ENCODE measurements at regions not wholly inside any gene's neighbourhood (a gene's known extent, or its start where the extent isn't known, plus 50 kb on each side); places are given as distances from the start of the nearest gene placed in this dataset.
"Not testable (repeated sequence)": the region's sequence is repeated elsewhere in the genome, so short reads cannot be mapped to it uniquely, and the experiment has no call there.

DNA sequence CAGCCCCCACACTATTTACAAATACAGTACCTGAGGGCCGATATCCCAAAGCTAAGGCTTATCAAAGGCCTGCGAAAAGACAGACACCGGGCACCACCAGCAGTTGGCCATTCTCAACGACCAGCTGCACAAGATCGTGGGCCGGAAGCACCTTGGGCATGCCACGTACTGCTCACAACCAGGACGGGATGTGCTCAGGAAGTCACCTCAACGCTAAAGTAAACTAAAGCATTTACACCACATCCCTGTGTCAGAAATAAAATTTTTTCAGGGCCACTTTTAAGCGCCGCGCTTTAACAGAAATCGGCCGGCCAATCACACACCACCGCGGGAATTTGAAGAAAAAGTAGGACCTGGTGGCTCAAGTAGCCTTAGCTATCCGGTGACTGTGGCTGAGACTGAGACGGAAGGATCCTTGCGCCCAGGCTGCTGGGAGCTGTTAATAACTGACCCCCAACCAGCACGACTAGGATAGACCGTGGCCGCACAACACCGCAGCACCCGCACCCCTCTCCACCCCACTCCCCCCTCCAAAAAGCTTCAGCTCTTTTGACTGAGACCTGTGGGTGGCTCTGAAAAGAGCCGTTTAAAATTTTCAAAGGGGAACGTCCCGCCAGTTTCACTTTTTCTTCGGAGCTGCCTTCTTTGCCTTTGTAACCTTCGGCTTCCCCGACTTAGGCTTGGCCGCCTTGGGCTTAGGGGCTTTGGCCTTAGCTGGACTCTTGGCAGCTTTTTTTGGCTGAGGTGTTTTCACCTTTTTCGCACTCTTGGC, 131.2 kb upstream of the BTN3A2 start:
- TF ChIP-seq, protein P1, sequence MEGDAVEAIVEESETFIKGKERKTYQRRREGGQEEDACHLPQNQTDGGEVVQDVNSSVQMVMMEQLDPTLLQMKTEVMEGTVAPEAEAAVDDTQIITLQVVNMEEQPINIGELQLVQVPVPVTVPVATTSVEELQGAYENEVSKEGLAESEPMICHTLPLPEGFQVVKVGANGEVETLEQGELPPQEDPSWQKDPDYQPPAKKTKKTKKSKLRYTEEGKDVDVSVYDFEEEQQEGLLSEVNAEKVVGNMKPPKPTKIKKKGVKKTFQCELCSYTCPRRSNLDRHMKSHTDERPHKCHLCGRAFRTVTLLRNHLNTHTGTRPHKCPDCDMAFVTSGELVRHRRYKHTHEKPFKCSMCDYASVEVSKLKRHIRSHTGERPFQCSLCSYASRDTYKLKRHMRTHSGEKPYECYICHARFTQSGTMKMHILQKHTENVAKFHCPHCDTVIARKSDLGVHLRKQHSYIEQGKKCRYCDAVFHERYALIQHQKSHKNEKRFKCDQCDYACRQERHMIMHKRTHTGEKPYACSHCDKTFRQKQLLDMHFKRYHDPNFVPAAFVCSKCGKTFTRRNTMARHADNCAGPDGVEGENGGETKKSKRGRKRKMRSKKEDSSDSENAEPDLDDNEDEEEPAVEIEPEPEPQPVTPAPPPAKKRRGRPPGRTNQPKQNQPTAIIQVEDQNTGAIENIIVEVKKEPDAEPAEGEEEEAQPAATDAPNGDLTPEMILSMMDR (IDR thresholded peaks at IDR 0.05; ENCODE audit: borderline replicate concordance, extremely low read depth, low read length, poor library complexity, severe bottlenecking) = no peak
- TF ChIP-seq EZH2 (IDR thresholded peaks at IDR 0.05; ENCODE audit: borderline replicate concordance, low read depth, low read length, severe bottlenecking) = no peak
- Histone ChIP-seq H3K9ac (ENCODE audit: low read depth, low read length) (peak overlapping the region; percentile 99), H3K27ac (ENCODE audit: low read length) (peak overlapping the region; percentile 100), H4K20me1 (ENCODE audit: insufficient read depth, low read length) (no peaks in the 10 kb centered on the region; the same call in 1 of the 2 replicates), H3K9me3 (ENCODE audit: insufficient read depth, low read length, severe bottlenecking) (no peaks in the 10 kb centered on the region), H3K36me3 (ENCODE audit: insufficient read depth, low read length) (no peaks in the 10 kb centered on the region; the same call in 1 of the 2 replicates), H3K4me3 (ENCODE audit: low read depth in 1 of 2, low read length in 2 of 2) (peak overlapping the region; percentile 79 to 83), H3K4me1 (ENCODE audit: insufficient read depth, low read length) (peaks cover 38% of the 10 kb centered on the region), H3K27me3 (ENCODE audit: insufficient read depth, low read length, poor library complexity) (no peaks in the 10 kb centered on the region), H3K79me2 (ENCODE audit: insufficient read depth, low read length) (peaks cover 8% of the 10 kb centered on the region; the same call in 1 of the 2 replicates), H3K4me2 (ENCODE audit: insufficient read depth, low read length) (peak overlapping the region; percentile 72), H2AFZ (ENCODE audit: low read depth, low read length) (no peak overlapping the region)
- DNase-seq (peak; percentile 85), ATAC-seq (ENCODE audit: insufficient read depth, low read depth) (peak; percentile 68)

DNA sequence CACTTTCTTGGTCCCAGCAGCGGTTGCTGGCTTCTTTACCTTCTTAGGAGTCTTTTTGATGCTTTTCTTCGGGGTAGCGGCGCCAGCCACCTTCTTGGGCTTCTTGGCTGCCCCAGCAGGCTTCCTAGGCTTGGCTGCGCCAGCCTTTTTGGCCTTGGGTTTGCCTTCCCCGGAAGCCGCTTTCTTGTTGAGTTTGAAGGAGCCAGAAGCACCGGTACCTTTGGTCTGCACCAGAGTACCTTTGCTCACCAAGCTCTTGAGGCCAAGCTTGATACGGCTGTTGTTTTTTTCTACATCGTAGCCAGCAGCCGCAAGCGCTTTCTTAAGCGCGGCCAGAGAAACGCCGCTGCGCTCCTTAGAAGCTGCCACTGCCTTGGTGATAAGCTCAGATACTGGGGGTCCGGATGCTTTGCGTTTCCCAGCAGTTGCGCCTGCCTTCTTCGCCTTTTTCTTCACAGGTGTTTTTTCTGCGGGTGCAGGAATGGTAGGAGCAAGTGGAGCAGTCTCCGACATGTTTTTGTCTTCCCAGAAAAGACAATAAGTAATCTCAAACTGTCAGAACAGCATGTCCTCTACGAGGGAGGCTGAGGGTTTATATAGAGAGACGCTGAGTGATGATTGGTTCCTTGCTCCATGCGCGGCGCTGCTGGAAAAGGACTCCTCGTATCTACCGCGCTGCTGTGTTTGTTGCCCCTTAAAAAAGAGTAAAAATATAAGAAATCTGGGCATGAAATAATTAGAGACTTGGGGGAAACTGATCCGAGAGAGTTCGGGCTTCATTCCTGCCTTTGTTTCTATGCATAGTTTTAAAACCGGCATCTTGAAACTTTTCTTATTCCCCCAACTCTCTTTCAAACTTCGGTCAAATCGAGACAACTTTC, 130.3 kb upstream of the BTN3A2 start:
- peak; percentile 90 for DNase-seq
- peak overlapping the region; percentile 99 for H3K9ac ChIP-seq (ENCODE audit: low read depth, low read length)
- no peaks in the 10 kb centered on the region for H3K27me3 ChIP-seq (ENCODE audit: insufficient read depth, low read length, poor library complexity)
- peak overlapping the region; percentile 79 to 83 for H3K4me3 ChIP-seq (ENCODE audit: low read depth in 1 of 2, low read length in 2 of 2)
- no peaks in the 10 kb centered on the region; the same call in 1 of the 2 replicates for H3K36me3 ChIP-seq (ENCODE audit: insufficient read depth, low read length)
- H2AFZ ChIP-seq (ENCODE audit: low read depth, low read length) = peak overlapping the region; percentile 50
- ATAC-seq (ENCODE audit: insufficient read depth, low read depth) = peak; percentile 68
- peaks cover 8% of the 10 kb centered on the region; the same call in 1 of the 2 replicates for H3K79me2 ChIP-seq (ENCODE audit: insufficient read depth, low read length)
- H3K9me3 ChIP-seq (ENCODE audit: insufficient read depth, low read length, severe bottlenecking) = no peaks in the 10 kb centered on the region
- H3K4me2 ChIP-seq (ENCODE audit: insufficient read depth, low read length) = peak overlapping the region; percentile 72
- H3K27ac ChIP-seq (ENCODE audit: low read length) = peak overlapping the region; percentile 100
- no peaks in the 10 kb centered on the region; the same call in 1 of the 2 replicates for H4K20me1 ChIP-seq (ENCODE audit: insufficient read depth, low read length)
- TF ChIP-seq, protein P1 (IDR thresholded peaks at IDR 0.05; ENCODE audit: borderline replicate concordance, extremely low read depth, low read length, poor library complexity, severe bottlenecking) = no peak
- TF ChIP-seq EZH2 (IDR thresholded peaks at IDR 0.05; ENCODE audit: borderline replicate concordance, low read depth, low read length, severe bottlenecking) = no peak
- peaks cover 30% of the 10 kb centered on the region for H3K4me1 ChIP-seq (ENCODE audit: insufficient read depth, low read length)

DNA sequence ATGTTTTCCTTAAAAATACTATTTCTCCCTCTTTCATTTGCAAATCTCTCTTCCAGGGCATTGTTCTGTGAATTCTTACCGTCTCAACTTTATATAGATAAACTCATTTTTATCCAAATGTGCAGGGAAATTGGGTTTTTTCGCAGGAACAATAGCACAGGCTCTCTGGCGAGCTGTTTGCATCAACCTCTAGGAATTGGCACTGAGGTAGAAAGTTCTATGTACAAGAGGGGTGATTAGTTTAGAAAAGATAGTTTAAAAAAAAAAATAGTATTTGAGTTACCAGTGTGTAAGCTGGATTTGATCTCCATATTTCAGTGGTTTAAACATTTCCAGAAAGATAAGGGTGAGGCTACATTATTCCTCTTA, 129.7 kb upstream of the BTN3A2 start:
- Histone ChIP-seq H3K79me2 (ENCODE audit: insufficient read depth, low read length) (peaks cover 8% of the 10 kb centered on the region; the same call in 1 of the 2 replicates), H2AFZ (ENCODE audit: low read depth, low read length) (peak overlapping the region; percentile 50), H3K9ac (ENCODE audit: low read depth, low read length) (peak overlapping the region; percentile 99), H3K27ac (ENCODE audit: low read length) (peak overlapping the region; percentile 100), H3K4me1 (ENCODE audit: insufficient read depth, low read length) (peaks cover 30% of the 10 kb centered on the region), H3K9me3 (ENCODE audit: insufficient read depth, low read length, severe bottlenecking) (no peaks in the 10 kb centered on the region), H4K20me1 (ENCODE audit: insufficient read depth, low read length) (no peaks in the 10 kb centered on the region; the same call in 1 of the 2 replicates), H3K4me2 (ENCODE audit: insufficient read depth, low read length) (peak overlapping the region; percentile 72), H3K4me3 (ENCODE audit: low read depth in 1 of 2, low read length in 2 of 2) (peak overlapping the region; percentile 79 to 83; a peak in 3 of 4 replicates), H3K36me3 (ENCODE audit: insufficient read depth, low read length) (no peaks in the 10 kb centered on the region; the same call in 1 of the 2 replicates), H3K27me3 (ENCODE audit: insufficient read depth, low read length, poor library complexity) (no peaks in the 10 kb centered on the region)
- DNase-seq = no peak
- TF ChIP-seq, protein P1 (IDR thresholded peaks at IDR 0.05; ENCODE audit: borderline replicate concordance, extremely low read depth, low read length, poor library complexity, severe bottlenecking) = no peak
- TF ChIP-seq EZH2 (IDR thresholded peaks at IDR 0.05; ENCODE audit: borderline replicate concordance, low read depth, low read length, severe bottlenecking) = no peak
- no peak for ATAC-seq (ENCODE audit: insufficient read depth, low read depth)

DNA sequence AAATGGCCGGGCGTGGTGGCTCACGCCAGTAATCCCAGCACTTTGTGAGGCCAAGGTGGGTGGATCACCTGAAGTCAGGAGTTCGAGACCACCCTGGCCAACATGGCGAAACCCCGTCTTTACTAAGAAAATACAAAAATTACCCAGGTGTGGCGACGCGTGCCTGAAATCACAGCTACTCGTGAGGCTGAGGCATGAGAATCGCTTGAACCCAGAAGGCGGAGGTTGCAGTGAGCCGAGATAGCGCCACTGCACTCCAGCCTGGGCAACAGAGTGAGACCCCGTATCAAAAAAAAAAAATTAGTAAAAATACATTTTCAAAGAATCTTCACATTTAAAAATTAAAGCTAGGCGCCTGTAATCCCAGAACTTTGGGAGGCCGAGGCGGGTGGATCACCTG, 125.6 kb upstream of the BTN3A2 start:
- not testable (repeated sequence) for H4K20me1 ChIP-seq (ENCODE audit: insufficient read depth, low read length); H3K9me3 ChIP-seq (ENCODE audit: insufficient read depth, low read length, severe bottlenecking); H3K4me2 ChIP-seq (ENCODE audit: insufficient read depth, low read length); H3K9ac ChIP-seq (ENCODE audit: low read depth, low read length); H3K79me2 ChIP-seq (ENCODE audit: insufficient read depth, low read length); DNase-seq; H3K27ac ChIP-seq (ENCODE audit: low read length); ATAC-seq (ENCODE audit: insufficient read depth, low read depth); H3K27me3 ChIP-seq (ENCODE audit: insufficient read depth, low read length, poor library complexity); H3K36me3 ChIP-seq (ENCODE audit: insufficient read depth, low read length); H3K4me3 ChIP-seq (ENCODE audit: low read depth in 1 of 2, low read length in 2 of 2); H2AFZ ChIP-seq (ENCODE audit: low read depth, low read length)
- peaks cover 14% of the 10 kb centered on the region for H3K4me1 ChIP-seq (ENCODE audit: insufficient read depth, low read length)
